ENCODE measurements at regions not wholly inside any gene's neighbourhood (a gene's known extent, or its start where the extent isn't known, plus 50 kb on each side); places are given as distances from the start of the nearest gene placed in this dataset.

DNA sequence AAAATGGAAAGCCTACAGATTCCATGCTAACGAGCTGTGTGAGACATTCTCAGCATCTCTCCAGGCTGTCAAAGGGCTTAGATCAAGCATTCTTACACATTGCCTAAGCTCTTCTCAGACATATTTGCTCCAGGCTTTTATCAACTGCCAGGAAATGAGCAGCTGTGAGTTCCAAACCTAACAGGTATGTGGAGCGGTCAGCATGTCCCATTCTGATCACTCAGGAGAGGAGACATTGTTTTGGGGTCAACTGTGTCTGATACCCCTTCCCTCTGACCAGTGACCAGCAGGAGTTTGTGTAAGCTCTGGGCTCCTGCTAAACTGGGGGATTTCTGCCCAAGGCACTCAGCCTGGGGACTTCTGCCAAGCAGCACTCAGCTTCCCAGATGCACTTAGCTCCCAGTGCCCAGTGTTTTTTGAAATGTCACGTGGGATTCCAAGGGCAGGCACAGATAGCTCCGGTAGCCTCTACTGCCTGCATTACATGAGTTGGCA lies 229.1 kb downstream of the SEC61B start:
- TF ChIP-seq EZH2 (IDR thresholded peaks at IDR 0.05; ENCODE audit: borderline replicate concordance, low read depth, low read length, severe bottlenecking), result no peak
- TF ChIP-seq, protein P1, sequence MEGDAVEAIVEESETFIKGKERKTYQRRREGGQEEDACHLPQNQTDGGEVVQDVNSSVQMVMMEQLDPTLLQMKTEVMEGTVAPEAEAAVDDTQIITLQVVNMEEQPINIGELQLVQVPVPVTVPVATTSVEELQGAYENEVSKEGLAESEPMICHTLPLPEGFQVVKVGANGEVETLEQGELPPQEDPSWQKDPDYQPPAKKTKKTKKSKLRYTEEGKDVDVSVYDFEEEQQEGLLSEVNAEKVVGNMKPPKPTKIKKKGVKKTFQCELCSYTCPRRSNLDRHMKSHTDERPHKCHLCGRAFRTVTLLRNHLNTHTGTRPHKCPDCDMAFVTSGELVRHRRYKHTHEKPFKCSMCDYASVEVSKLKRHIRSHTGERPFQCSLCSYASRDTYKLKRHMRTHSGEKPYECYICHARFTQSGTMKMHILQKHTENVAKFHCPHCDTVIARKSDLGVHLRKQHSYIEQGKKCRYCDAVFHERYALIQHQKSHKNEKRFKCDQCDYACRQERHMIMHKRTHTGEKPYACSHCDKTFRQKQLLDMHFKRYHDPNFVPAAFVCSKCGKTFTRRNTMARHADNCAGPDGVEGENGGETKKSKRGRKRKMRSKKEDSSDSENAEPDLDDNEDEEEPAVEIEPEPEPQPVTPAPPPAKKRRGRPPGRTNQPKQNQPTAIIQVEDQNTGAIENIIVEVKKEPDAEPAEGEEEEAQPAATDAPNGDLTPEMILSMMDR (IDR thresholded peaks at IDR 0.05; ENCODE audit: borderline replicate concordance, extremely low read depth, low read length, poor library complexity, severe bottlenecking), result no peak

All from DND-41 (cell line).